CD14-positive monocyte (primary cell): ENCODE measurements at regions not wholly inside any gene's neighbourhood (a gene's known extent, or its start where the extent isn't known, plus 50 kb on each side); places are given as distances from the start of the nearest gene placed in this dataset.

Experiments
- DNase-seq, 3 donors: peaks; one replicate each; pipeline ENCODE4 v3.0.0-alpha.2; 2011 to 2022
- H2AFZ ChIP-seq: 2 replicates; pipeline ENCODE4 v1.6.0; 2012; ENCODE audit warnings: mild to moderate bottlenecking, low read depth, low read length, inconsistent platforms; ENCODE audit not compliant: insufficient read depth, poor library complexity, severe bottlenecking
- H3K27ac ChIP-seq, 2 donors: 1 replicate in 1 of 2; 2 replicates in 1 of 2; pipeline ENCODE4 v1.5.1; 2012 to 2013; ENCODE audit warnings: low read length in 2 of 2, control low read depth in 1 of 2, inconsistent platforms in 1 of 2, low read depth in 1 of 2, mild to moderate bottlenecking in 1 of 2
- H3K27me3 ChIP-seq, 2 donors: one replicate each; pipeline versions ENCODE4 v1.6.0 to v1.6.1; 2011 to 2013; ENCODE audit warnings: low read length in 2 of 2; ENCODE audit not compliant: control insufficient read depth in 2 of 2, insufficient read depth in 2 of 2
- H3K36me3 ChIP-seq, 2 donors: replicated peaks in 1 of 2; 1 replicate in 1 of 2; 2 replicates in 1 of 2; pipeline versions ENCODE4 v1.5.1 to v1.6.1; 2012 to 2013; ENCODE audit warnings: low read length in 2 of 2, control low read depth in 1 of 2, inconsistent platforms in 1 of 2, mild to moderate bottlenecking in 1 of 2; ENCODE audit not compliant: insufficient read depth in 2 of 2, control insufficient read depth in 1 of 2
- H3K4me1 ChIP-seq, 2 donors: 1 replicate in 1 of 2; 2 replicates in 1 of 2; pipeline versions ENCODE4 v1.5.1 to v1.6.1; 2012 to 2013; ENCODE audit warnings: low read length in 2 of 2, control low read depth in 1 of 2, inconsistent platforms in 1 of 2, mild to moderate bottlenecking in 1 of 2, moderate library complexity in 1 of 2; ENCODE audit not compliant: insufficient read depth in 2 of 2, control insufficient read depth in 1 of 2
- H3K4me2 ChIP-seq: replicated peaks from 2 replicates; pipeline ENCODE3; 2012; ENCODE audit warnings: low read length, moderate library complexity, mild to moderate bottlenecking; ENCODE audit not compliant: poor library complexity, severe bottlenecking; ENCODE audit errors: extremely low read depth
- H3K4me3 ChIP-seq, 3 experiments: fragments of 200-600 bp in 1 of 3; sonication (generic) in 1 of 3; replicated peaks in 1 of 3; 1 replicate in 2 of 3; 2 replicates in 1 of 3; pipeline ENCODE4 v1.5.1; 2011 to 2013; ENCODE audit warnings: low read length in 3 of 3, mild to moderate bottlenecking in 3 of 3, control low read depth in 2 of 3, low read depth in 2 of 3, inconsistent platforms in 1 of 3, moderate library complexity in 1 of 3
- H3K79me2 ChIP-seq: 2 replicates; pipeline ENCODE4 v1.6.0; 2012; ENCODE audit warnings: mild to moderate bottlenecking, control low read depth, inconsistent platforms, low read length, moderate library complexity; ENCODE audit not compliant: insufficient read depth
- H3K9ac ChIP-seq: 2 replicates; pipeline ENCODE4 v1.6.0; 2017; ENCODE audit warnings: low read length, mild to moderate bottlenecking; ENCODE audit not compliant: insufficient read depth, poor library complexity, severe bottlenecking
- H3K9me3 ChIP-seq, 2 donors: replicated peaks in 1 of 2; 1 replicate in 1 of 2; 2 replicates in 1 of 2; pipeline versions ENCODE4 v1.5.1 to v1.6.1; 2012 to 2013; ENCODE audit warnings: low read length in 2 of 2, control low read depth in 1 of 2; ENCODE audit not compliant: control insufficient read depth in 1 of 2, insufficient read depth in 1 of 2
- H4K20me1 ChIP-seq: 2 replicates; pipeline ENCODE4 v1.6.0; 2012; ENCODE audit warnings: mild to moderate bottlenecking, low read length, control low read depth, moderate library complexity; ENCODE audit not compliant: insufficient read depth
- H3K27ac Mint-ChIP-seq, 7 donors: one replicate each; pipeline ENCODE4 v1.8.0; 2020; ENCODE audit warnings: mild to moderate bottlenecking in 7 of 7, mixed read lengths in 7 of 7, moderate library complexity in 6 of 7, inconsistent platforms in 2 of 7
- H3K27me3 Mint-ChIP-seq, 3 donors: one replicate each; pipeline ENCODE4 v1.8.0; 2021 to 2022; ENCODE audit warnings: low read depth in 3 of 3, mild to moderate bottlenecking in 3 of 3, mixed read lengths in 3 of 3, moderate library complexity in 3 of 3, inconsistent platforms in 1 of 3
- H3K36me3 Mint-ChIP-seq, 2 donors: one replicate each; pipeline ENCODE4 v1.8.0; 2020; ENCODE audit warnings: mixed read lengths in 2 of 2, inconsistent platforms in 1 of 2, mild to moderate bottlenecking in 1 of 2
- H3K4me1 Mint-ChIP-seq: one replicate; pipeline ENCODE4 v1.8.0; 2020; ENCODE audit warnings: mild to moderate bottlenecking, mixed read lengths
- H3K4me3 Mint-ChIP-seq, 2 donors: one replicate each; pipeline ENCODE4 v1.8.0; 2020; ENCODE audit warnings: mild to moderate bottlenecking in 2 of 2, mixed read lengths in 2 of 2, moderate library complexity in 1 of 2
- H3K9me3 Mint-ChIP-seq, 7 donors: one replicate each; pipeline ENCODE4 v1.8.0; 2020 to 2022; ENCODE audit warnings: mixed read lengths in 7 of 7, mild to moderate bottlenecking in 6 of 7, moderate library complexity in 6 of 7, inconsistent platforms in 2 of 7
- WGBS: methylation state at CpG from one replicate; pipeline ENCODE4 v1.1.5; 2013; ENCODE audit warnings: missing lambda C conversion rate; ENCODE audit not compliant: insufficient coverage; 5-methylcytosine and 5-hydroxymethylcytosine counted together
- intact Hi-C, 2 donors: fragments of 100-400 bp; cut with micrococcal nuclease; formaldehyde crosslinking; loops; one replicate each; pipeline versions ENCODE4 v1.15.0 to v1.15.1; 2023
- TF ChIP-seq, protein P1 (sequence below): fragments of 200-600 bp; IDR thresholded peaks from one replicate; pipeline ENCODE4 v1.8.0; 2022; ENCODE audit warnings: antibody characterized with exemption, mild to moderate bottlenecking

DNA sequence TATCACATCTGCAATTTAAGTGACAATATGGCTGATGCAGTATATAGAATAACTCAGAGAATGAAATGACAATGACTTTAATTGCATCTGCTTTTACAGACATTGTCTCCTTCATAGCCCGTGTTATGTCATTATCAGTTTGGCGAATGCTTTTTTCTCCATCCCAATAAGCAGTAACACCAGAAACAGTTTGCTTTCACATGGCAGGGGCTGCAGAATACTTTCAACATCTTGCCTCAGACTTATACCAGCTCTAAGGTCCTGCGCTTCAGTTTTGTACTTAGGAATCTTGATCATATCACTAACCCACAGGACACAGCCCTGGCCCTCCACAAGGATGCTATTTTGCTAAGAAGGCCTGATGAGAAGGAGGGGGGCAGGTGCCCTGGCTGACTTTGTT is 49.9 kb upstream of the SPESP1 start:
- H3K4me1 ChIP-seq, result peaks cover 4 to 5% of the 10 kb centered on the region in 2 donors
- H3K27ac ChIP-seq, result no peak overlapping the region
- Mint-ChIP-seq H3K27me3 (peaks cover 2 to 6% (median 2%) of the 10 kb centered on the region in 3 donors), H3K4me1 (peaks cover 5% of the 10 kb centered on the region), H3K9me3 (no peaks in the 10 kb centered on the region), H3K36me3 (no peaks in the 10 kb centered on the region), H3K27ac (no peak overlapping the region), H3K4me3 (no peak overlapping the region)
- H3K27me3 ChIP-seq, result no peaks in the 10 kb centered on the region
- no CpG with 5 or more reads among the region's 3 CpGs for whole genome bisulfite sequencing
- no peak for DNase-seq
- H3K36me3 ChIP-seq, result no peaks in the 10 kb centered on the region
- H3K9me3 ChIP-seq, result no peaks in the 10 kb centered on the region
- H4K20me1 ChIP-seq, result no peaks in the 10 kb centered on the region
- H3K4me3 ChIP-seq, result no peak overlapping the region
- no peaks in the 10 kb centered on the region for H3K79me2 ChIP-seq
- H3K9ac ChIP-seq, result no peak overlapping the region
- TF ChIP-seq, protein P1, sequence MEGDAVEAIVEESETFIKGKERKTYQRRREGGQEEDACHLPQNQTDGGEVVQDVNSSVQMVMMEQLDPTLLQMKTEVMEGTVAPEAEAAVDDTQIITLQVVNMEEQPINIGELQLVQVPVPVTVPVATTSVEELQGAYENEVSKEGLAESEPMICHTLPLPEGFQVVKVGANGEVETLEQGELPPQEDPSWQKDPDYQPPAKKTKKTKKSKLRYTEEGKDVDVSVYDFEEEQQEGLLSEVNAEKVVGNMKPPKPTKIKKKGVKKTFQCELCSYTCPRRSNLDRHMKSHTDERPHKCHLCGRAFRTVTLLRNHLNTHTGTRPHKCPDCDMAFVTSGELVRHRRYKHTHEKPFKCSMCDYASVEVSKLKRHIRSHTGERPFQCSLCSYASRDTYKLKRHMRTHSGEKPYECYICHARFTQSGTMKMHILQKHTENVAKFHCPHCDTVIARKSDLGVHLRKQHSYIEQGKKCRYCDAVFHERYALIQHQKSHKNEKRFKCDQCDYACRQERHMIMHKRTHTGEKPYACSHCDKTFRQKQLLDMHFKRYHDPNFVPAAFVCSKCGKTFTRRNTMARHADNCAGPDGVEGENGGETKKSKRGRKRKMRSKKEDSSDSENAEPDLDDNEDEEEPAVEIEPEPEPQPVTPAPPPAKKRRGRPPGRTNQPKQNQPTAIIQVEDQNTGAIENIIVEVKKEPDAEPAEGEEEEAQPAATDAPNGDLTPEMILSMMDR, result no peak
- no peak overlapping the region for H2AFZ ChIP-seq
- intact Hi-C loops, result no loop called here
- H3K4me2 ChIP-seq, result no peak overlapping the region
